ENCODE measurements at regions not wholly inside any gene's neighbourhood (a gene's known extent, or its start where the extent isn't known, plus 50 kb on each side); places are given as distances from the start of the nearest gene placed in this dataset.
"Not testable (repeated sequence)": the region's sequence is repeated elsewhere in the genome, so short reads cannot be mapped to it uniquely, and the experiment has no call there.

GRCh38 chr21:35982717-35983116 lies 77.6 kb downstream of the SETD4 start:
- DNase-seq = no peak

GRCh38 chr21:35981514-35982070 lies 78.7 kb downstream of the SETD4 start:
- no peak for DNase-seq

GRCh38 chr21:35980821-35981220 lies 79.5 kb downstream of the SETD4 start:
- no peak for DNase-seq

DNA sequence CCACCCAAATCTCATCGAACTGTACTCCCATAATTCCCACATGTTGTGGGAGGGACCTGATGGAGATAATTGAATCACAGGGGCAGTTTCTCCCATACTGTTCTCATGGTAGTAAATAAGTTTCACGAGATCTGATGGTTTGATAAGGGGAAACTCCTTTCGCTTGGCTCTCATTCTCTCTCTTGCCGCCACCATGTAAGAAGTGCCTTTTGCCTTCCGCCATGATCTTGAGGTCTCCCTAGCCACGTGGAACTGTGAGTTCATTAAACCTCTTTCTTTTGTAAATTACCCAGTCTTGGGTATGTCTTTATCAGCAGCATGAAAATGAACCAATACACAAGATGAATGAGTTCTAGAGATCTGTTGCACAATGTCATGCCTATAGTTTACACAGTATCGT lies 82.5 kb downstream of the SETD4 start:
- DNase-seq = not testable (repeated sequence)

DNA sequence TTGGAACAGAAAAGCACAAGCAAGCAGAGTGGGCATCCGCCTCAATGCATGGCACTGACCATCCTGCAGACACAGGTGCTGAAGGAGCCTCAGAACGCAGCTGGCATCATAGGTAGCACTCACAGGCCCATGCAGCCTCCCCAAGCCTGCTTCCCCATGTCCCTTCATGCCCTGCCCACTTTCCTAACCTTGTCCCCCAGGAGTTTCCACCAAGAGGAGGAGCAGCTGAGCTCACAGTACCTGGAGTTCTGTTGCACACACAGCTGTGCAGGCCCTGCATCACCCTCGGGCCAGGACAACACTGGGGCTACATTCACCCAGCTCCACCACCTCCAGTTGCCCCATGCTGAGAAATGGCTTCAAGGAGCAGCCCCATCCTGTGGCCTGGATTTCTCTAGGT lies 83.4 kb downstream of the SETD4 start:
- DNase-seq = no peak

DNA sequence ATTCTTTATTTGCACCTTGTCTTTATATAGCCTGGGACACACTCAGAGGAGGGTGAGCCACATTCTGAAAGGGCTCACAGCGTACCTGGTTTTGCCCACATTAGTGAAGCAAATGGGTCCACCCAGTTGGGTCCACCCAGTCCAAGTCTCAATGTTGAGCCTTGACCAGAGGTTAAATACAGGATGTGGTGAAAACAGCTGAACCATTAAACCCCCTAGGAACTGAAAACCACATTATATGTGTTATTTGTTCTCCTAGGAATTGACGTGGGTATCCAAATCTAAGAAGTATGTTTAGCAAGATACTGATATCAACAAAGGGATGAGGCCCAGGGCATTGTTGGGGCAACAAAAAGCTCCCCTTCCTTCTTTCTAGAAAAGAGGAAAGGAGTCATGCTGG lies 83.8 kb downstream of the SETD4 start:
- DNase-seq = no peak

DNA sequence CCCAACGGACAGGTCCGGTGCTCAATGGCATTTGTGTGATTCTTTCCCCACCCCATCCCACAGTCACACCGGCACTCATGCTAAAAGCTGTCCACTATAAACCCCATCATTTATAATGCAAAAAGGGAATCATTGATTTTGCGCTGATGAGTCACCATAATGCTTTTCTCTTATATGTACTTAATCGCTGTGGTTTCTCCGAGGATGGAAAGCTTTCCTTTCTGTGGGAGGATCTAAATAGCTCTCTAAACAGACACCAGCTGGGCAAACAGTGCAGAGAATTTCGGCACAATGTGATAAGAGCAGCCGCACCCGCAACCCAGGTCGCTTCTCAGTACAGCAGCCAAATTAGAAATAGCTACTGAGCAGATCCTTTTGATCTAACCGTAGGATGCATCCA lies 85.6 kb downstream of the SETD4 start:
- peak in 2 of 56 donors; percentile 1 to 4 for DNase-seq

- DNase-seq = no peak
Measured at GRCh38 chr21:35971824-35972223, 88.5 kb downstream of the SETD4 start.

- DNase-seq = no peak
Measured at GRCh38 chr21:35969281-35969680, 91.0 kb downstream of the SETD4 start.

DNA sequence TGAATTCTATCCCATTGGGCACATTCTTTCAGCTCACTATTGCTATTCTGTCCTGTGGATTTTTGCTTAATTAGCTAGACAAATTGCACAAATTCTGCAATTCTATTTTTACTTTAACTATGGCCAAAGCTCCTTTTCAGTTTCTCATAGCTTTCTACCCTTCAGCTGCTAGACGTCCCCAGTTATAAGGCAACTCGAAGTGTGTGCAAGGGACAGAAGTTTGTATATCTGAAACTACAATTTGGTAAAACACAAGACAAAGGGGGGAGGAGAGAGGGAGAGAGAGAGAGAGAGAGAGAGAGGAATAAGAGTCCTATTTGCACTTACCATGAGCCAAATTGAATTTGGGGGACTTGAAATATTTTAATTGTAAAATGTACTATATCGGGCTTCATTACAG lies 91.8 kb downstream of the SETD4 start:
- no peak for DNase-seq

DNA sequence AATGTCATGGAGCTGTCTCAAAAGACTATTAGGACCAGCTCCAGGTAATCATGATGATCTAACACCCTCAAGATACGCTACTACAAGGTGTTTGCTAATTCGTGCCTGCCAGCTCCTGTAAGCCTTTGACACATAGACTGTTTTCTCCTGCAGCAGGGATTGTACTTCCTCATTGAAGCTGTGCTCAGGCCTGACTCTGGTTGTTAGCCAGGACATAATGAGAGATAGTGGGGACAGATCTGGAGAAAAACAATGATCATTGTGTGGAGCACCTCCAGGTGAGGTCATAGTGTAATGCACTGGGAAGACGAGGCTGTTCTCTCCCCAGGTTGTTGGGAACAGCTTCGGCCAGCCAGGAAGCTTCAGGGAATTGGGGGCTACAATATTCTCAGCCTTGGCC lies 94.6 kb downstream of the SETD4 start:
- DNase-seq = no peak

- DNase-seq = no peak
Measured at GRCh38 chr21:35963920-35964451, 96.3 kb downstream of the SETD4 start.

GRCh38 chr21:35962917-35963316 lies 97.4 kb downstream of the SETD4 start:
- no peak for DNase-seq

DNA sequence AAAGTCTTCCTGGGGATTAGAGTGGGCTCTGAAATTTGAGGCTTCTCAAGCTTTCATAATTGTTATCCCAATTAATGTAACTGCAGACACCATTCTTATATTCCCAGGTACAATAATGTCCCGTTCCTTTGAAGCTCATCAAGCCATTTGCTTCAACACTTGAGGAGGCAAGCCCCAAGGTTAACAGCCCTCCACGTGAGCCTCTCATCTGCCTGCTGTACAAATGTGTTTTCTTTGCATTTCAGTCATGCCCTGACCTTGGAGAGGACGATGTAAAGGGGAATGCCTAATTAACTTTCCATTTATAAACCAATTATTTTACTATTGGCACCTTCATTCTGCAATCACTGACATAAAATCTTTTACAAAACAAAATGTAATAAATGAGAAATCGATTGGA lies 106.3 kb downstream of the SETD4 start:
- DNase-seq = no peak

GRCh38 chr21:35953597-35953996 lies 106.7 kb downstream of the SETD4 start:
- DNase-seq = no peak

- DNase-seq = no peak
Measured at GRCh38 chr21:35952651-35953340, 107.5 kb downstream of the SETD4 start.

GRCh38 chr21:35948982-35949381 lies 111.3 kb downstream of the SETD4 start:
- DNase-seq = no peak

- DNase-seq = no peak
Measured at GRCh38 chr21:35945089-35945671, 115.1 kb downstream of the SETD4 start.

- no peak for DNase-seq
Measured at GRCh38 chr21:35943752-35944151, 116.6 kb downstream of the SETD4 start.

GRCh38 chr21:35942211-35943144 lies 117.8 kb downstream of the SETD4 start:
- no peak for DNase-seq

DNA sequence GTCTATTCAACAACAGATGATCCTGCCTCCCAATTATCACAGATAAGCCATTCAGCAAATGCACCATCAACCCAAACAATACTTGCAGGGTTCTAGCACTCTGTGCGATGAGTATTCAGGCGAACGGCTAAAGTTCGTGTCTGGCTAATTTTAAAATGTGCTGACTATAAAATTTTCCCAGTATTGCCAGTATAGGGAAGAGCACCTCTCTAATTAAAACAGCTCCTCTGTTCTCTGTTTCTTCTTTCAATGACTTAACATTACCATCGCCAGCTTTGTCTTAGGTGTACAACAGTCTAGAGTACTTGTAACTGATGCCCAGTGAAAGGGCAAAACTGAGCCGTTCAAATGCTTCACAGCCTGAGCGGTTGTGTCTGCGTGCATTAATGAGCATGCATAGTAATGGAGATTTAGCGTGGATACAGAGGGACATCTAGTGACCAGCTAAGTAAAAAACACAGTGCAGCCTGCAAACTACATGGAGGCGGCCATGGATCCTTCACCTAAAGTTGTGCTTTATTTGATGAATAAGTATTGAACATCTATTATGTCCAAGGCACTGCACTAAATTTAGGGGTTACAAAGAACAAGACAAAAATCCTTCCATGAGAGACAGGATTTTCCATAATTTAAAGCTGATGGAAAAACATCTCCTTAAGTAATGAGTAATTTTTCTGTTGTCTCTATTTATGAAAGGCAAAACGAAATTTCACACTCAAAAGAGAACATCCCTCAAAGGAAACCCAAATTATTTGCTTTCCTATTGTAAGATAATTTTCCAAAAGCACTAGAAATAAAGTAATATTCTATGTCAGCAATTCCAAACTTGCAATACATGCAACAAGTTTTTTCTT lies 120.0 kb downstream of the SETD4 start:
- peak in 33 of 56 donors; percentile 3 to 72 (median 22) for DNase-seq
